GM21529 (cell line): ENCODE measurements at regions not wholly inside any gene's neighbourhood (a gene's known extent, or its start where the extent isn't known, plus 50 kb on each side); places are given as distances from the start of the nearest gene placed in this dataset.
"Not testable (repeated sequence)": the region's sequence is repeated elsewhere in the genome, so short reads cannot be mapped to it uniquely, and the experiment has no call there.

Experiments used
- ATAC-seq: cut with Tn5 transposase; IDR thresholded peaks from one replicate; pipeline ENCODE4 v1.9.1; 2021; ENCODE audit not compliant: unreplicated experiment

DNA sequence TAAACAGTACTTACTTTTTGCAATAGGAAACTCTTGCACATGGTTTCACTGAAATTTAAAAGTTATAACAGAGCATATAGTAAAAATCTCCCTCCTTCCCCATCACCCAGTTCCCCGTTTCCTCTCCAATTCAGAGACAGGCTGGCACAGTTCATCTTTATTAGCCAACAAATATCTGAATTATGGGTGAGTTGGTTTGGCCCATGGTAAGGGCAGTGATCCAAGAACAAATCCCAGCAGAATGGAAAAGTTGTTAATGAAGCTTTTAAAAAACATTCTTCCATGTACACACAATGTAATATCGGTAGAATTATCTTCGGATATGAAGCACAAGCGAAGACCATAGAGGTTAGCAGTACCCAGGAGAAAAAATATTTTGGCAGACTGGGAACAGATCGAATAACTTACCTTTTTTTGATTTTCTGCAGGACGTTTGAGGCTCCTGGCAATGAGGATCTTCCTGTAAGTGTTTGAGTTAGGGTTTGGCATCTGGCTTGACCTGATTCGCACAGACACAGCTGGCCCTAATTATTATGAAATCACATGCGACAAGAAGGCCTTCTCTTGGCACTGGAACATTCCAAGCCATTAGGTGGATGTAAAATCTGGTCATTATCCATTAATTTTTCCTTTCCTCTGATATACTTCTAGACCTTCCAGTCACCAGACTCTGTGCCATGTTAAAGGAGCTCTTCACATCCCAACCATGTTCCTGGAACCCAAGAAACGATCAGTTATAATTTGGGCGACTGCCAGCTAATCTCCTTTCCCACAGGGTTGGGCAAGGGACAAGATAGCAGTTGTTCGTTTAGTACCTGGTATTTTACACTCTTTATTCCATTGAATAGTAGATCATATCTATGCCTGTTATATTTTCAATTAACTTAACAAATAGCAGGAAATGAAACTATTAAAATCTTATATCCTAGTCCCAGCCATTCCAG, 139.4 kb upstream of the TSC22D1 start:
- ATAC-seq, result no peak

DNA sequence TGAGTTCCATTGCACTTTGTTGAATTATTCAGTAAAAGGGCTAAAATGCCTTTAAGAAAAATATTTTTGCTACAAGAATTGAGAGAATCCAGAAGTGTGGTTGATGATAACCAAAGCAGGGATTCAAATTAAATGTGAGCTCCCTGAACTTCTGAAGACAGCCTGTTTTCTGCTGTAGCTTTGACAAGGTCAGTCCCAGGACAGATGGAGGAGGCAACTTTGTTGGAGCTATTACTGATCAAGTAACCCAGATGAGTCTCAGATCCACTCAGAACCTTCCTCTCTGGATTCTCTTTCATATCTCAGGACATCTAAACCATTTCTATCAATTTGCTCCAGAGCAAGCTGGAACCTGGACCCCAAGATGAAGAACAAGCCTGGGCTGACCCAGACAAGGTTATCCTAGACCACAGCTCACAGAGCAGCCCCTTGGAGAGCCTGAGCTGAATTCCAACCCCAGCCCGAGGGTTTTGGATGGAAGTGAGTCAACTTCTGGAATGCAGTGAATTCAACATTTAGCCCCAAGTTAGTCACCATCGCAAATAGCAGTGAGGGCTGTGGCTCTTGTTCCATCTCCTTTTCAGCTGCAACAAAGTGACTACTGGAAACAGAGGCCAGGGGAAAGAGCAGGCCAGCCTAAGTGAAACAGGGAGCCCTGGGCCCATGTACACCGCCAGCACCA, 137.8 kb upstream of the TSC22D1 start:
- no peak for ATAC-seq

DNA sequence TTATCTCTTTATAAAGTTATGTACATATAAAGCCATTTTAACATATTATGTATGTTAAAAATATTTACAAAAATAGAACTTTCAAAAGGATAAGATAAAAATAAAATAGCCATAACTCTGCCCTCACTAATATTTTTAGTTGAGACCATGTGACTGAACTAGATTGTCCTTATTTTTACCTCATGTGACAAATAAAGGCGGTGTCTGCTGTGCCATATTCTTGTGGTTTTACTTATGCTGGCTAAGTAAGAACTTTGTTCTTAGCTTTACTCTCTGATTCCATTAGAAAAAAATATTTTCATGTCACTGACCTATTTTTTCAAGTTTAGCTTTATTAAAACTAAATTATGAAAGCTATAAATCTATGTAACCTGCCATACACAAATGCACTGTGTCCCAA, 135.6 kb upstream of the TSC22D1 start:
- ATAC-seq, result no peak

DNA sequence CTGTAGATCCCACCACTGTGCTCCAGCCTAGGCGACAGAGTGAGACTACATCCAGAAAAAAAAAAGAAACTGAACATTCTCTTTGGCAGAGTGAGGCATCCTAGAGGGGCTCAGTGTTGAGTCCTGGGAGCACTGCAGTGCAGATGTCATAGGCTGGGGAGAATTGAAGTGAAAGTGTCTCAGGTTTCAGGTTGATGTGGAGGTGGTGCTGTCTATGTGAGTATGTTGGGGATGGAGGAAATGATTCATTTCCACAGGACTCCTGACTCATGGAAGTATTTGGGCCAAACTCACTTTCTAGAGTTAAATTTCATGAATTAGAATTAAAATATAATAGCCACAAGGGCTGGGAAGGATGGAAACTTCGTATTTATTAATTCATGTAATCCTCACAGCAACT, 134.4 kb upstream of the TSC22D1 start:
- ATAC-seq, result peak; percentile 81

DNA sequence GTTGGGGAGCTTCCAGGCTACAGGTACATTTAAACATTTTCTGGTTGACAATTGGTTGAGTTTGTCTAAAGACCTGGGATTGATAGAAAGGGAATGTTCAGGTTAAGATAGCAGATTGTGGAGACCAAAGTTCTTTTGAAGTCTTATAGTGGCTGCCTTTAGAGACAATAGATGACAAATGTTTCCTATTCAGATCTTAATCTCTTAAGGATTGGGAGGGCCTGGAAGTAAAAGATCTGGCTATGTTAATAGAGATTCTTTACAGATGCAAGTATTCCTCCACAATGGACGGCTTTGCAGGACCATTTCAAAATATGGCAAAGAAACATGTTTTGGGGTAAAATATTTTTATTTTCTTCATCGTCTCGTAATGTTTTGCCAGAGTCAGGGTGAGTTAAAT, 128.7 kb upstream of the TSC22D1 start:
- not testable (repeated sequence) for ATAC-seq

DNA sequence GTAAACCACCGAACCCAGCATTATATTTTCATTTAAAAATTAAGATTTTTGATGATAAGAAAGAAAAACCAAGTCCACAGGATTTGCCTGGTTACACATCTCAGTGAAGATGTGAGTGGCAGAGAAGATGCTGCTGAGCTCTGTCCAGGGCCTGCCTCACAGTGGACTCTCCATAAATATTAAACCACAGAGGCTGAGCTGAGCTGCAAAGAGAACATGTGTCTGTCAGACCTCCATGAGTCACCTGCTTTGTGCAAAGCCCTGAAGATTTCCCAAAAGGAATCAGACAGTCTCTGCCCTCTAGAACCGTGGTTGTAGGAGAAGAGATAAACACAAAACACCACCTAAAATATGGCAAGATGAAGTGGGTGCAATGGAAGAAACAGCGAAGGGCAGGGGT, 127.2 kb upstream of the TSC22D1 start:
- ATAC-seq, result no peak

DNA sequence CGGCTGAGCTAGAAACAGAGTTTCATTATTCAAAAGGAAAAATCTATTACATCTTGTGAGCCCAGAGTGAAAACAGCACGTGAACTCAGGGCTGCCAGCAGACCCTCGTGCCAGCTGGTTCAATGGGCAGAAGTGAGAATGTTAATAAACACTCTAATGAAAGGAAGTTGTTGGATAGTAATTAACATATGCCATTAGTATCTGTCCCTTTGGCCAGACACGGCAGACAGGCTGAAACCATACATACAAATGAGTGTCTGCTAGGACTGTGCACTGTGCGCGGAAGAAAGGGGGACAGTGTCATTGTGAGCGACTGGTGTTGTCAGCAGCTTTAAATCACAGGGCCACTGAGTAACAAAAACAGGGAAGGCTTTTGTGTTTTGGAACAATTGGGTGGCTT, 121.9 kb upstream of the TSC22D1 start:
- no peak for ATAC-seq

DNA sequence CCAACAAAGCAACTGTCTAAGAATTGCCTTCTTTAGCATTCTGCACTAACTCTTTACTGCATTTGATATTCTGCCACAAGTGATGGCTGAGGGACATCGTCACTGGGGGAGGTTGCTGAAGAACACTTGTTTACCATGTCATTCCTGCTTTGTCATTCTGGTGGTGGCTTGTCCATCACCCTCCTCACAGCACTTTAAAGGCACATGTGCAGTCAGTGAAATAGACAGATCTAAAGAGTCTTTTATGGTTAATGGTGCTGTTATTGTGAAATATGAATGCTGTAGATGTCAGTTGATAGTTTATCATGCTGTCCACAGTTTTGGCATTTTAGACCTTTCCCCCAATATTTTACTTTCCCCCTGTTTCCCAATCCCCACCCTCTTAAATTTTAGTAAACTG, 120.9 kb upstream of the TSC22D1 start:
- ATAC-seq, result no peak

DNA sequence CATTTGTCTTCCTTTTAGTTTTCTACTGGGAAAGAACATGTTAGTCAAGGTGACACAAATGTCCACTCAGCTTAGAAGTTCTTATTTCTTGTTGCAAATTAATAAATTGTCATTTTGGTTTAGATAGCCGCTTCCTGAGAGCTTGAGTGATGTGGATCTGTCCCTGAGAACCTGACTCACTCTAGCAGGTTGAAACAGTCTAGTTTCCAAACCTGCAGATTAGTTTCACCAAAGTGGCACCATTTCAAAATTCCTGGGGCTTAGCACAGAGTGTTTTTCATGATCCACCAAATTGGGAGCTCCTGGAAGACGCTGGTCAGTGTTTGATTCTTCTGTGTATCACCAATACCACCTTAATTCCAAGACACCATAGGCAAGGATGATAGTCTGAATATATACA, 119.4 kb upstream of the TSC22D1 start:
- no peak for ATAC-seq

DNA sequence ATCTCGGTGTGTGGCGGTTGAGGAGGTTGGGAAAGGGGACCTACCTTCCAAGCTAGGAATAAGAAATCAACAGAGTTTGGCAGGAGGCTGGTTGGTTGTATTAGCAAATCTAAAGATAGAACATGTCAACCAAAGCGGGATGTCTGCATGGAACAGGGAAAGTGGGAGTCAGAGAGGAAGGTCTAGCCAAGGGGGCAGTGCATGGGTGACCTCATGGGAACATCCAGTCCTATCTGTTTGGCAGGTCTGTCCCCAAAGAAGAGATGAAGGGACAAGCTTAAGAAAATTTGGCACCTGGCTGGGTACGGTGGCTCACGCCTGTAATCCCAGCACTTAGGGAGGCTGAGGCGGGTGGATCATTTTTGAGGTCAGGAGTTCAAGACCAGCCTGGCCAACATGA, 118.7 kb upstream of the TSC22D1 start:
- no peak for ATAC-seq

DNA sequence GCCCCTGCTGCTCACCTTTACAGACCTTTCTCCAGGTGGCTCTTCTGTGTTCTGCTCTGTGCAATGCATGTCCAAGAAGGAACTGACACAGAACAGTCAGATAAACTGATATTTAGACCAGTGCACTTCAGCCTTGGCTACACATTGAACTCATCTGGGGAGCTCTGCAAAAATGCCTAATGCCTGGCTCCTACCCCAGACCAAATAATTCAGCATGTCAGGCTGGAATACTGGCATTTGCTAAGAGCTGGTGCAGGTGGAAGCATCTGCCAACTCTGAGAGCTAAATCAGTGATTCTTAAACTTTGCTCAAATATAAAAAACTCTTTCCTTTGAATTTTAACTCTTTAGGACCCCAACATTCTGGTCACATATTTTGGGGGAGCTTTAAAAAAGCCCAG, 118.2 kb upstream of the TSC22D1 start:
- no peak for ATAC-seq

DNA sequence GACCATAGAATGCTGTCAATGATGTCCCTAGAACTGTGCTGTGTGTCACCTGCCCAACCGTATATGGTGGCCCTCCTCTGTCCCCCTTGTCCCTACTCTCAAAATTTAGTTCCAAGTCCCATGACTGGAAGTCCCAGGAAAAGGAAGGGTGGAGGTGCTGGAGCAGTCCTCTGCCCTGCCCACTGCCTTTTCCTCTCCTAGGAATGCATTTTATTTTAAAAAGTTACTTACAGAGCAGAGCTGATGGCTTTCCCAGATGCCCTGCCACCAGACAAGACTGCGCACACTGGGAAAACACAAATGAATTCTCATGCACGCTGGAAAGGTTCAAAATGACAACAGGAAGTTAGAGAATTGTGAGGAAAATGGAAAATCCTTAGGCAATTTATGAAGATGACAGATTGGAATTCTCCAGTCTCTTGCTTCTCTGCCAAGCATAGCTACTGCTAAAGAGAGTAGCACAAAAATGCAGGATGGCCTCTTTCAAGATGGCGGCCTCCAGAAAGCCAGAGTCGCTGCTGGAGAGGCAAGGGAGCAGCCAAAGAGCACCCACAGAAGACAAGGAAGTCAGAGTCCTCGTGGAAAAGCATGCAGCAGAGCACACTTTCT, 117.1 kb upstream of the TSC22D1 start:
- no peak for ATAC-seq

DNA sequence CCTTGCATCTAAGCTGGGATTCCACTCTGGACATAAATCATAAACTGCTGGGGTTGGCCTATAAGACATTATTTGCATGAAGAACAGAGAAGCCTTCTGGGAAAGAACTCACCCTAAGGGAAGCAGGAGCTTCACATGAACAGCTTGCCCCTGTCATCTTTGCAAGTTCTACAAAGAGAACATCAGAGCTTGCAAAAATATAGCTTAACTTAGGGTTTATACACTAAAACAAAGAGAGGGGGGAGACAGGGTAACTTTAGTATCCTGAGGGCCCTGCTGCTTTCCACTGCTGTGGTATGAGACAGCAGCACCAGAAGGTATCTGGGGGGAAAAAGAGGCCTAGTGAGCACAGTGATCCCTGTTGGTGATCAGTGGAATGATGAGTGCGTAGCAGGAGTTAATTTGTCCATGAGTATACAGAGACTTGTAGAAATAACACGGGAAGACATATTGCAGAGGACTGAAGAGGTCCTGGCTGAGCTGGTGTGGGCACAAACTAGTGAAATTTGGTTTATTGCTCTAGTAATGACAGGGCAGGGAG, 116.1 kb upstream of the TSC22D1 start:
- no peak for ATAC-seq

DNA sequence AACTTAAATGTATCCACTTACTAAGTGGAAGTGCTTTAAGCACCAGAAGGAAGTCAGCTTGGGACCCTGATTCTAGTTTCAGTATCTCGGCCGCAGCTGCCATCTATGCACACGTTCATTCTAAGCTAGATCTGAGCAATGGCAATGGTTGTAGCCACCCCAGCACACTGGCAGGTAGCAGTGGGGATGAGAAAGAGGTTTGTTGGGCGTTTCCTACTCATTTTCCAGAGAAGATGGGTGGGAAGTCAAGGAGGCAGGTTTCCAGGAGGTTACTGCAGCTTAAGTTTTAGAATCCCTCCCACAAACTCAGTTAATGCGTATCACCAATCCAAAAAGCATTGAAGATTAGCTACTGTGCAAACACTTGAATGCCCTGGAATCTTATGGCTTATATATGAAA, 114.2 kb upstream of the TSC22D1 start:
- ATAC-seq, result no peak

DNA sequence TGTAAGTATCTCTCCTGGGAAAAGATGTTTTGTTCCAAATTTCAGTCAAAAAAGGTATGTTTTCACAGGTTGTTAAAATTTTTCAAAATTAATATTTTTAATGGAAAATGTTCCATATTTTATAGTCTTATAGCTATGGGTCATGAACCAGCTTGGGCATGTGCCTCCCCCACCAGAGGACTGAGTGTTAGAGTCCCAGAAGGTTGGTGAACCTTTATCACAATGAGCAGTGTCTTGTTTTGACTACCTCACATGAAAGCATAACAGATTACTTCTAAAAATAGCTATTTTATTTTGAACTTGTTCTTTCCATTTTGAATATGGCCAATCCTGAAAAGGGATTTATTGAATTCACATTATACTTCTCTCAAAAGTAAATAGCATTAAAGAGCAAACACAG, 112.5 kb upstream of the TSC22D1 start:
- no peak for ATAC-seq

DNA sequence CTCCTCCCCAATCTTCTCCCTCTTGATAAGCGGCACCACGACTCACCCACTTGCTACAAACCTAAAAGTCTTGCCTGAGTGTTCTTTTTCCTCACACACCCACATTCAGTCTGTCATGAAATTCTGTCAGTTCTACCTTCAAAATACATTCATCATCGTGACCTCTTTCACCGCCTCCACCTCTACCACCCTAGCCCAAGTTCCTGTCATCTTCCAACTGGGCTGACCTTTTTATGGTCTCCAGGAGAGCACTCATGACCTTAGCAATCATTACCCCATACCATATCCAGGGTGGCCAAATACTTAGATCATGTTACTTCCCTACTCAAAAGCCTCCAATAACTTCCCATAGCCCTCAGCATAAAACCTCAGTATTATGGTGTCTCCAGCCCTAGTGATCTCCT, 110.4 kb upstream of the TSC22D1 start:
- no peak for ATAC-seq

DNA sequence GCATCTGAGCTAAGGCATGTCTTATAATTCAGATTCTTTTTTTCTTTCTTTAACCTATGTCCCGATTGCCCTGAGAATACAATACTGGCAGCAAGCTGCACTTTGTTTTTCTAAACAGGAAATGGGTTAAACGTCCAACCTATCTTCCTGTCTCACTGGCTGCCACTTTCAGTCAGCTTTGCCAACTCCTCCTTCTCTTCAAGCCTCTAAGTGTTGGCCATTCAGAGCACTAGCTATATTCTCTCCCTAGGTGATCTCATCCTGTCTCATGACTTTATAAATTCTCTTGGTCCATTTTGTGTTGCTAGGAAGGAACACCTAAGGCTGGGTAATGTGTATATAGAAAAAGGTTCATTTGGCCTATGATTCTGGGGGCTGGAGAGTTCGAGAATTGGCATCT, 109.5 kb upstream of the TSC22D1 start:
- ATAC-seq, result no peak

DNA sequence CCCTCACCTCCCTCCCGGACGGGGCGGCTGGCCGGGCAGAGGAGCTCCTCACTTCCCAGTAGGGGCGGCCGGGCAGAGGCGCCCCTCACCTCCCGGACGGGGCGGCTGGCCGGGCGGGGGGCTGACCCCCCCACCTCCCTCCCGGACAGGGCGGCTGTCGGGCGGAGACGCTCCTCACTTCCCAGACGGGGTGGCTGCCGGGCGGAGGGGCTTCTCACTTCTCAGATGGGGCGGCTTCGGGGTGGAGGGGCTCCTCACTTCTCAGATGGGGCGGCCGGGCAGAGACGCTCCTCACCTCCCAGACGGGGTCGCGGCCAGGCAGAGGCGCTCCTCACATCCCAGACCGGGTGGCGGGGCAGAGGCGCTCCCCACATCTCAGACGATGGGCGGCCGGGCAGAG, 106.3 kb upstream of the TSC22D1 start:
- not testable (repeated sequence) for ATAC-seq

DNA sequence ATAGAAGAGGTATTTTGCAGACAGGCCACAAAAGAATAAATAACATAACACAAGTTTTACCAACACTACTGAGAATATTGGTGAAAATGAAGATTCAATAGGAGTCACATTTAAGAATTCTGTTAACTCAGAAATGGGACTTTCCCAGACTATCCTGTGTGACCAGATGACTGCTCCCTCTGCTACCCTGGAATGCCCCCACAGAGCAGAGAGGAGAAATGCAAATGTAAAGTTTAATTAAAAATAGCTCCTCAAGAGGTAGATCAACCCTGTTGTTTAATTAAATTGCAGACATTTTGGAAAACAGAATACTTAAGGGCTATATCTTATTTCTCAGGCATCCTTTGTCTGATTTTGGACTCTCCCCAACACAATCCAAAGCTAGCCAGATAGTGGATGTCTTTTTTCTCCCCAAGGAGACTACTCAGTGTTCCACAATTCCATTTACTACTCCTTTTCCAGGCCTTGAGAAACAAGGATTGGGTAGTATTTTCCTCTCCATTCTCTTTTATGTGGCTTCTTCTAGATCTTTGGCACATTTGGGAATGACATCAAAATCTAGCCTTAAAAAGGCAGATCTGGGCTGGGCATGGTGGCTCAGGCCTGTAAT, 104.7 kb upstream of the TSC22D1 start:
- ATAC-seq, result no peak

DNA sequence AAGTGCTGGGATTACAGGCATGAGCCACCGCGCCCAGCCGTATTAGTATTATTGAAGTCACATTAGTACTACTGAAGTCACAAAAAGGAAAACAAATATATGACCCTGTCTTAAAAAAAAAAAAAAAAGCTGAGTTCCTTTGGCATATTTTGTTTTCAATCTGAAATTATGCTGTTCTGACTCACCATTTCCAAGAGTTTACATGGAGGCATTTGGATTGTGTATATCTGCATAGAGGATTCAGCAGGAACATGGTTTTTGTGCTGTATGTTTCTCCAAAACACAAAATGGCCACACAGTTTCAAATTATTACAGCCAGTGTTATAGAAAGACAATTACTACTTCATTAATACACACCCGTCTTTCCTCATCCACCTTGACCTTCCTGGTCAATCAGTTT, 103.5 kb upstream of the TSC22D1 start:
- ATAC-seq, result no peak

DNA sequence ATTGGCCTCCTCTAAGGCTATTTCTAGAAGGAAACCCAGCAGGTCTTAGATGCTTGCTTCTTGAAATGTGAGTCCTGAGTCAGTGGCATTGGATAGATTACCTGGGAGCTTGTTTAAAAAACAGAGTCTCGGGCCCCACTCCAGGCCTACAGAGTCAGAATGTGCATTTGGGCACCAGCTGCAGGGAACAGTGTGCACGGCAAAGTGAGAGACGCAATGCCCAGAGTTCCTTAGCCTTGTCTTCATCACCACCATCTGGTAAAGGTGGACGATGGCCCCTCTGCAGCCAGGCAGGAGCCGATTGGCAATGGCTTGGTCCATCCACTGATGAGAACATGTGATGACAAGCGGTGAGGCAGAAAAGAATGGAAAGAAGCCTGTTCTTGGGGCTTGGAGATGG, 102.1 kb upstream of the TSC22D1 start:
- ATAC-seq, result no peak
